Neuronal stem cell (in vitro differentiated cells): ENCODE measurements at regions not wholly inside any gene's neighbourhood (a gene's known extent, or its start where the extent isn't known, plus 50 kb on each side); places are given as distances from the start of the nearest gene placed in this dataset.

Experiments used
- DNase-seq: peaks from one replicate; pipeline ENCODE4 v3.0.0-alpha.2; 2013; ENCODE audit warnings: low spot score
- H2AFZ ChIP-seq: one replicate; pipeline ENCODE4 v1.6.1; 2013; ENCODE audit warnings: mild to moderate bottlenecking, low read length, inconsistent platforms
- H2AK5ac ChIP-seq: 2 replicates; pipeline ENCODE4 v1.6.1; 2013; ENCODE audit warnings: low read depth, mild to moderate bottlenecking, inconsistent platforms, low read length, moderate library complexity, mixed read lengths
- H2BK120ac ChIP-seq: 2 replicates; pipeline ENCODE4 v1.6.1; 2013; ENCODE audit warnings: low read depth, mild to moderate bottlenecking, inconsistent platforms, low read length, moderate library complexity, mixed read lengths
- H2BK12ac ChIP-seq: one replicate; pipeline ENCODE4 v1.6.1; 2013; ENCODE audit warnings: low read length, inconsistent platforms
- H2BK15ac ChIP-seq: 2 replicates; pipeline ENCODE4 v1.6.1; 2013; ENCODE audit warnings: mild to moderate bottlenecking, low read length, inconsistent platforms, mixed read lengths
- H2BK5ac ChIP-seq: one replicate; pipeline ENCODE4 v1.6.1; 2013; ENCODE audit warnings: inconsistent platforms, mild to moderate bottlenecking, low read length, moderate library complexity
- H3K14ac ChIP-seq: one replicate; pipeline ENCODE4 v1.6.1; 2013; ENCODE audit warnings: low read length, inconsistent platforms
- H3K18ac ChIP-seq: 2 replicates; pipeline ENCODE4 v1.6.1; 2013; ENCODE audit warnings: low read length, inconsistent platforms
- H3K23ac ChIP-seq: 2 replicates; pipeline ENCODE4 v1.6.1; 2013; ENCODE audit warnings: low read depth, mild to moderate bottlenecking, mixed read lengths, low read length, inconsistent platforms; ENCODE audit not compliant: poor library complexity
- H3K27ac ChIP-seq: replicated peaks from 3 replicates; pipeline ENCODE4 v1.5.1; 2013; ENCODE audit warnings: low read length, inconsistent platforms
- H3K27me3 ChIP-seq, 3 experiments: 2 replicates each; pipeline ENCODE4 v1.6.1; 2013; ENCODE audit warnings: low read length in 3 of 3, mild to moderate bottlenecking in 2 of 3, inconsistent platforms in 1 of 3, low read depth in 1 of 3, mixed read lengths in 1 of 3, moderate library complexity in 1 of 3; ENCODE audit not compliant: control insufficient read depth in 3 of 3, insufficient read depth in 3 of 3
- H3K36me3 ChIP-seq, 2 donors: replicated peaks in 1 of 2; 2 replicates each; pipeline ENCODE4 v1.6.1; 2013; ENCODE audit warnings: low read length in 2 of 2; ENCODE audit not compliant: control insufficient read depth in 2 of 2, insufficient read depth in 2 of 2
- H3K4ac ChIP-seq: 2 replicates; pipeline ENCODE4 v1.6.1; 2013; ENCODE audit warnings: inconsistent platforms, mild to moderate bottlenecking, low read length, moderate library complexity
- H3K4me1 ChIP-seq, 2 donors: 1 replicate in 1 of 2; 2 replicates in 1 of 2; pipeline ENCODE4 v1.6.1; 2013; ENCODE audit warnings: low read length in 2 of 2, low read depth in 1 of 2; ENCODE audit not compliant: control insufficient read depth in 2 of 2, insufficient read depth in 1 of 2
- H3K4me2 ChIP-seq: one replicate; pipeline ENCODE4 v1.6.1; 2013; ENCODE audit warnings: mild to moderate bottlenecking, low read length, inconsistent platforms; ENCODE audit not compliant: insufficient read depth, poor library complexity, severe bottlenecking
- H3K4me3 ChIP-seq, 2 donors: 2 replicates each; pipeline ENCODE4 v1.5.1; 2013; ENCODE audit warnings: low read length in 2 of 2, mild to moderate bottlenecking in 2 of 2, inconsistent platforms in 1 of 2, moderate library complexity in 1 of 2
- H3K79me1 ChIP-seq: one replicate; pipeline ENCODE4 v1.6.1; 2013; ENCODE audit warnings: low read depth, mild to moderate bottlenecking, inconsistent platforms, low read length, moderate library complexity
- H3K9ac ChIP-seq: one replicate; pipeline ENCODE4 v1.6.1; 2013; ENCODE audit warnings: mild to moderate bottlenecking, low read depth, low read length, inconsistent platforms; ENCODE audit not compliant: poor library complexity
- H3K9me3 ChIP-seq, 2 donors: replicated peaks in 1 of 2; 2 replicates each; pipeline versions ENCODE3 to v1.6.1; 2013; ENCODE audit warnings: low read length in 2 of 2, mild to moderate bottlenecking in 2 of 2, inconsistent platforms in 1 of 2, low read depth in 1 of 2, mixed read lengths in 1 of 2, moderate library complexity in 1 of 2; ENCODE audit not compliant: control insufficient read depth in 2 of 2, insufficient read depth in 1 of 2
- H4K8ac ChIP-seq: one replicate; pipeline ENCODE4 v1.6.1; 2013; ENCODE audit warnings: low read depth, mild to moderate bottlenecking, inconsistent platforms, low read length, moderate library complexity
- H4K91ac ChIP-seq: one replicate; pipeline ENCODE4 v1.6.1; 2013; ENCODE audit warnings: low read length, low read depth, mild to moderate bottlenecking, inconsistent platforms; ENCODE audit not compliant: poor library complexity
- WGBS, 2 donors: extraction: QIAGEN DNeasy Blood & Tissue Kit; methylation state at CpG; one replicate each; pipeline ENCODE4 v1.1.7; 2013; ENCODE audit warnings: missing lambda C conversion rate in 2 of 2, mixed read lengths in 1 of 2; ENCODE audit not compliant: insufficient read length in 2 of 2, insufficient replicate concordance in 1 of 2; ENCODE audit errors: extremely low coverage in 2 of 2; 5-methylcytosine and 5-hydroxymethylcytosine counted together

DNA sequence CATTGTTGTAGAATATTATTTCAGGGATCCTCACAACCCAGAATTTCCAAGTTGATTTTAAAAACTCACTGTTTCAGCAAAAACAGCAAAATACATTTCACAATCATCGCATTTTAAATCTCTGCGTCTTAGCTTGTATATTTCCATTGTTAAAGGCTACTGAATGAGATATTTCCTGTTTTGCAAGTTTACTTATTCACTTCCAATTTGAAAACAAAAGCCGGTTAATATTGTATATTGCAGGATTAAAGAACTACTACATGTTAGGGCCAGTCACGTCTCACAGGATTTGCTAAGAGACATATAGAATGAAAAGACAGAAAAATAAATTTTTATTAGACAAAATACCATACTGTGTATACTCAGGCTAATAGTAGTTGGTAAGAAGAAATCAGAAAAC, 395.9 kb upstream of the CDH9 start:
- no peaks in the 10 kb centered on the region for H3K9me3 ChIP-seq
- H3K79me1 ChIP-seq: no peaks in the 10 kb centered on the region
- H2BK12ac ChIP-seq: no peak overlapping the region
- H4K8ac ChIP-seq: no peak overlapping the region
- no peaks in the 10 kb centered on the region for H3K27me3 ChIP-seq
- H3K27ac ChIP-seq: no peak overlapping the region
- no peak overlapping the region for H3K4ac ChIP-seq
- no peak for DNase-seq
- H2AK5ac ChIP-seq: no peak overlapping the region
- H3K9ac ChIP-seq: no peak overlapping the region
- no peak overlapping the region for H4K91ac ChIP-seq
- H3K4me2 ChIP-seq: no peak overlapping the region
- WGBS, 2 donors: no CpG with 5 or more reads among the region's 4 CpGs
- no peak overlapping the region for H3K18ac ChIP-seq
- no peak overlapping the region for H3K14ac ChIP-seq
- H2AFZ ChIP-seq: no peak overlapping the region
- H3K4me1 ChIP-seq: no peaks in the 10 kb centered on the region
- no peak overlapping the region for H2BK15ac ChIP-seq
- no peak overlapping the region for H3K23ac ChIP-seq
- H3K36me3 ChIP-seq: no peaks in the 10 kb centered on the region
- no peak overlapping the region for H2BK120ac ChIP-seq
- H2BK5ac ChIP-seq: no peak overlapping the region
- no peak overlapping the region for H3K4me3 ChIP-seq

DNA sequence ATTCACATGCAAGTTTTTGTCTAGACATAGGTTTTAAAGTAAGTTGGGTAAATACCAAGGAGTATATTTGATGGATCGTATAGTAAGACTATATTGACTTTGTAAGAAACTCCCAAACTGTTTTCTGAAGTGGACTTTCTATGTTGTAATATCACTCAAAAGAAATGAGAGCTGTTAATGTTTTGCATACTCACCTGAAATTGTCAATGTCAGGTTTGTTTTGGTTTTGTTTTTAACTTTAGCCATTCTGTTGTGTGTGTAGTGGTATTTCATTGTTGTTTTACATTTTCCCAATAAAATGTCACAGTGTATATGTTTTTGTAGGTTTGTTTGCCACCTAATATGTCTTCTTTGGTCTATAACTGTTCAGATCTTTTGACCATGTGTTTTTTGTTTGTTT, 375.7 kb upstream of the CDH9 start:
- Histone ChIP-seq H4K91ac (no peak overlapping the region), H2AFZ (no peak overlapping the region), H3K9me3 (peaks cover 0 to 4% of the 10 kb centered on the region in 2 donors), H2BK15ac (no peak overlapping the region), H4K8ac (no peak overlapping the region), H3K36me3 (no peaks in the 10 kb centered on the region), H3K23ac (no peak overlapping the region), H3K27ac (no peak overlapping the region), H3K4me1 (no peaks in the 10 kb centered on the region), H2BK5ac (no peak overlapping the region), H3K27me3 (no peaks in the 10 kb centered on the region), H3K4me2 (no peak overlapping the region), H3K4me3 (no peak overlapping the region), H3K18ac (no peak overlapping the region), H2BK120ac (no peak overlapping the region), H3K9ac (no peak overlapping the region), H3K14ac (no peak overlapping the region), H2AK5ac (no peak overlapping the region), H3K79me1 (no peaks in the 10 kb centered on the region), H3K4ac (no peak overlapping the region), H2BK12ac (no peak overlapping the region)
- no peak for DNase-seq
- no CpG with 5 or more reads among the region's 1 CpG for WGBS, 2 donors

DNA sequence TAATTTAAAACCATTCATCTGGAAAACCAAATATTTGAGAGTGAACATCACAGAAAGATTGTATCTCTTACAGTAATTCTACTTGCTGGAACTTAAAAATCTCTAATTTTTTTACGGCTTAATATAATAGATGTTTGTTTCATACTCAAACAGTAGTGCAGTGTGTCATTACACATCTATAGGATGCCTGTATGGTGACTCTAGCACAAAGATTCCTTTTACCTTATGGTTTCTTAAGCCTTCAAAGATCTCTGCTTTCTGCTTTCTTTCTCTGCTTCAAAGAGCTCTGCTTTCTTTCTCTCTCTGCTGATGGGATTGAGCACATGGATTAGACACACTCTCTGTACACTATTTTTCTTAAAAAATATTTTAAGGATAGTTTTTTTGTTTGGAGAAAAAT, 374.0 kb upstream of the CDH9 start:
- Histone ChIP-seq H2BK120ac (no peak overlapping the region), H3K23ac (no peak overlapping the region), H2AK5ac (no peak overlapping the region), H4K8ac (no peak overlapping the region), H3K4me3 (no peak overlapping the region), H2BK12ac (no peak overlapping the region), H3K36me3 (no peaks in the 10 kb centered on the region), H2AFZ (no peak overlapping the region), H3K4me2 (no peak overlapping the region), H3K4ac (no peak overlapping the region), H4K91ac (no peak overlapping the region), H2BK15ac (no peak overlapping the region), H3K18ac (no peak overlapping the region), H3K14ac (no peak overlapping the region), H3K79me1 (no peaks in the 10 kb centered on the region), H3K27me3 (no peaks in the 10 kb centered on the region), H3K4me1 (no peaks in the 10 kb centered on the region), H3K27ac (no peak overlapping the region), H3K9me3 (peaks cover 0 to 4% of the 10 kb centered on the region in 2 donors), H2BK5ac (no peak overlapping the region), H3K9ac (no peak overlapping the region)
- no CpG with 5 or more reads among the region's 1 CpG for WGBS, 2 donors
- DNase-seq: no peak

DNA sequence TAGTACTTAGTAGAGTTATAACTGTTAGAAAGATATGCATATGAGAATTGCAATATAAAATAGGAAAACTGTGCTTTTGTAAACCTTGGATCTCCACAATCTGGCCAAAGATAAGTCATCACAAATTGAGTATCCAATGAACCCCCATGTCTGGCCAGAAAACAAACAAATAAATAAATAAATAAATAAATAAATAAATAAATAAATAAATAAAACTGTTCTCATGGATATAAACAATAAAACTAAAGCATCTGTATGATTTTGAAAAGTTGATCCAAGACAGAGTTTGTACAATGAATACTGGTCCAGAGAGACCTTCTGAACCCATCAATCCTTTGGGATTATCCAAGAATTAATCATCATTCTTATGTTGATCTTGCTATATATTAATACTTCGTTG, 367.6 kb upstream of the CDH9 start:
- no peak overlapping the region for H3K4me2 ChIP-seq
- H2AK5ac ChIP-seq: no peak overlapping the region
- no peak overlapping the region for H4K91ac ChIP-seq
- no peak overlapping the region for H2BK120ac ChIP-seq
- no peaks in the 10 kb centered on the region for H3K79me1 ChIP-seq
- H3K36me3 ChIP-seq: no peaks in the 10 kb centered on the region
- H2BK15ac ChIP-seq: no peak overlapping the region
- no peaks in the 10 kb centered on the region for H3K27me3 ChIP-seq
- H2BK5ac ChIP-seq: no peak overlapping the region
- no peak overlapping the region for H4K8ac ChIP-seq
- H3K9ac ChIP-seq: no peak overlapping the region
- no peak overlapping the region for H3K14ac ChIP-seq
- H2BK12ac ChIP-seq: no peak overlapping the region
- no peak for DNase-seq
- no peak overlapping the region for H3K27ac ChIP-seq
- H3K4me1 ChIP-seq: no peaks in the 10 kb centered on the region
- no peak overlapping the region for H3K4me3 ChIP-seq
- no peak overlapping the region for H3K18ac ChIP-seq
- no CpG with 5 or more reads among the region's 1 CpG for WGBS, 2 donors
- H3K23ac ChIP-seq: no peak overlapping the region
- H3K4ac ChIP-seq: no peak overlapping the region
- H3K9me3 ChIP-seq: no peaks in the 10 kb centered on the region
- H2AFZ ChIP-seq: no peak overlapping the region
